GM12878 (cell line): ENCODE measurements at regions not wholly inside any gene's neighbourhood (a gene's known extent, or its start where the extent isn't known, plus 50 kb on each side); places are given as distances from the start of the nearest gene placed in this dataset.

Source experiments
- ATAC-seq: fragments of 200-7000 bp; cut with Tn5 transposase; 3 replicates; pipeline ENCODE4 v1.9.1; 2020; ENCODE audit warnings: mild to moderate bottlenecking, moderate library complexity
- BruUV-seq: library from RNA; stranded (reverse); fragments of 400-500 nt; replicated peaks from 2 replicates; lab custom pipeline; 2021; lab: Mats Ljungman, UMichigan
- CTCF ChIA-PET: fragments of 300-600 bp; sonication (Branson Sonifier 250); formaldehyde crosslinking; extraction: SDS; loops from one replicate; lab custom pipeline; 2021; ENCODE audit warnings: inconsistent platforms; lab: Yijun Ruan, JAX
- POLR2A ChIA-PET: fragments of 350-600 bp; formaldehyde crosslinking; extraction: SDS; loops from one replicate; lab custom pipeline; 2021; ENCODE audit warnings: inconsistent platforms; lab: Charles Lee
- RAD21 ChIA-PET: fragments of 300-600 bp; sonication (Branson Sonifier 250); formaldehyde crosslinking; loops from one replicate; lab custom pipeline; 2023; ENCODE audit warnings: antibody characterized with exemption; ENCODE audit not compliant: unreplicated experiment; lab: Charles Lee
- SMC1A ChIA-PET: fragments of 300-600 bp; sonication (Branson Sonifier 250); formaldehyde crosslinking; loops from one replicate; lab custom pipeline; 2023; ENCODE audit not compliant: unreplicated experiment, uncharacterized antibody; lab: Charles Lee
- DNase-seq: peaks from one replicate; pipeline ENCODE4 v3.0.0-alpha.2; 2011; ENCODE audit warnings: low read depth, low spot score
- FAIRE-seq: peaks from 3 replicates; lab custom pipeline; 2011; peaks lifted over from hg19 to GRCh38; lab: Jason Lieb, UNC
- H2AFZ ChIP-seq: 2 replicates; pipeline ENCODE4 v1.6.0; 2011; ENCODE audit warnings: low read depth, low read length, control low read depth; ENCODE audit not compliant: control insufficient read depth
- H3K27ac ChIP-seq: 2 replicates; pipeline ENCODE4 v1.5.1; 2011; ENCODE audit warnings: control low read depth; ENCODE audit not compliant: control insufficient read depth, insufficient read depth
- H3K27me3 ChIP-seq, 2 experiments: replicated peaks in 1 of 2; 2 replicates each; pipeline versions ENCODE4 v1.6.0 to v1.6.1; 2011; ENCODE audit warnings: low read length in 1 of 2; ENCODE audit not compliant: control insufficient read depth in 2 of 2, insufficient read depth in 2 of 2
- H3K36me3 ChIP-seq, 2 experiments: 2 replicates each; pipeline ENCODE4 v1.5.1; 2011; ENCODE audit warnings: low read length in 1 of 2; ENCODE audit not compliant: control insufficient read depth in 2 of 2, insufficient read depth in 2 of 2
- H3K4me1 ChIP-seq: 2 replicates; pipeline ENCODE4 v1.6.1; 2011; ENCODE audit warnings: mild to moderate bottlenecking, low read length, moderate library complexity, mixed read lengths; ENCODE audit not compliant: control insufficient read depth, insufficient read depth
- H3K4me2 ChIP-seq: 2 replicates; pipeline ENCODE4 v1.6.0; 2011; ENCODE audit warnings: control low read depth; ENCODE audit not compliant: control insufficient read depth, insufficient read depth
- H3K4me3 ChIP-seq: fragments of 200-600 bp; sonication (generic); 2 replicates; pipeline ENCODE4 v1.5.1; 2016
- H3K79me2 ChIP-seq: 2 replicates; pipeline ENCODE4 v1.6.0; 2011; ENCODE audit warnings: low read length; ENCODE audit not compliant: control insufficient read depth, insufficient read depth
- H3K9ac ChIP-seq: 2 replicates; pipeline ENCODE4 v1.8.0; 2011; ENCODE audit warnings: low read length, control low read depth, mixed read lengths; ENCODE audit not compliant: control insufficient read depth, insufficient read depth
- H3K9me3 ChIP-seq: replicated peaks from 3 replicates; pipeline ENCODE4 v1.5.1; 2011; ENCODE audit warnings: mild to moderate bottlenecking, low read length; ENCODE audit not compliant: control insufficient read depth, insufficient read depth
- H4K20me1 ChIP-seq: 2 replicates; pipeline ENCODE4 v1.6.0; 2011; ENCODE audit not compliant: control insufficient read depth, insufficient read depth
- ASH2L ChIP-seq: fragments of 300-600, 200-600 bp; sonication (generic); IDR thresholded peaks from 2 replicates; pipeline ENCODE4 v1.6.1; 2017; ENCODE audit warnings: low read depth, mild to moderate bottlenecking, borderline replicate concordance
- CUX1 ChIP-seq: IDR thresholded peaks from 2 replicates; pipeline ENCODE4 v1.6.1; 2012; ENCODE audit warnings: improper control_type of control experiment, low read depth, low read length; ENCODE audit not compliant: insufficient replicate concordance
- HDAC2 ChIP-seq: fragments of 200-600 bp; sonication (generic); IDR thresholded peaks from 2 replicates; pipeline ENCODE4 v1.6.1; 2017
- IKZF1 ChIP-seq: fragments of 450-650 bp; conservative IDR thresholded peaks from 2 replicates; pipeline ENCODE4 v1.6.1; 2017; ENCODE audit warnings: antibody characterized with exemption, mild to moderate bottlenecking
- IRF5 ChIP-seq: fragments of 450-650 bp; IDR thresholded peaks from 2 replicates; pipeline ENCODE4 v1.6.1; 2017; ENCODE audit warnings: borderline replicate concordance
- KDM1A ChIP-seq: fragments of 200-600 bp; sonication (generic); IDR thresholded peaks from 2 replicates; pipeline ENCODE4 v1.6.1; 2016; ENCODE audit warnings: borderline replicate concordance
- MYB ChIP-seq: fragments of 150-350 bp; IDR thresholded peaks from 2 replicates; pipeline ENCODE4 v1.6.1; 2014; ENCODE audit warnings: mild to moderate bottlenecking, low read depth, low read length, borderline replicate concordance
- NR2F1 ChIP-seq: fragments of 450-650 bp; conservative IDR thresholded peaks from 2 replicates; pipeline ENCODE4 v1.6.1; 2017; ENCODE audit warnings: mild to moderate bottlenecking
- RBBP5 ChIP-seq: fragments of 200-600 bp; sonication (generic); conservative IDR thresholded peaks from 2 replicates; pipeline ENCODE4 v1.6.1; 2016
- RELA ChIP-seq: fragments of 450-650 bp; IDR thresholded peaks from 2 replicates; pipeline ENCODE4 v1.8.0; 2014; ENCODE audit warnings: borderline replicate concordance; ENCODE audit not compliant: partially characterized antibody
- SREBF2 ChIP-seq: IDR thresholded peaks from 2 replicates; pipeline ENCODE4 v1.6.1; 2012; ENCODE audit warnings: mild to moderate bottlenecking, low read length
- USF1 ChIP-seq: IDR thresholded peaks from 2 replicates; pipeline ENCODE4 v1.6.1; 2011; ENCODE audit warnings: borderline replicate concordance, low read depth, mild to moderate bottlenecking, moderate library complexity, mixed read lengths, low read length; ENCODE audit not compliant: insufficient read depth; ENCODE audit errors: extremely low read length
- ZBTB40 ChIP-seq: fragments of 450-650 bp; IDR thresholded peaks from 2 replicates; pipeline ENCODE4 v1.6.1; 2016; ENCODE audit warnings: mild to moderate bottlenecking, moderate library complexity, borderline replicate concordance
- WGBS: methylation state at CpG from one replicate; pipeline ENCODE4 v1.1.6; 2016; ENCODE audit warnings: low lambda C conversion rate; ENCODE audit not compliant: insufficient replicate concordance, insufficient coverage; ENCODE audit errors: missing lambda C conversion rate; 5-methylcytosine and 5-hydroxymethylcytosine counted together
- in situ Hi-C: fragments of 300-500 bp; cut with MboI; formaldehyde crosslinking; loops from 9 replicates; pipeline ENCODE4 v1.14.3; 2018; ENCODE audit warnings: mixed read lengths
- intact Hi-C: fragments of 100-400 bp; cut with micrococcal nuclease; formaldehyde crosslinking; loops from one replicate; pipeline ENCODE4 v1.14.2; 2022; ENCODE audit not compliant: unreplicated experiment

DNA sequence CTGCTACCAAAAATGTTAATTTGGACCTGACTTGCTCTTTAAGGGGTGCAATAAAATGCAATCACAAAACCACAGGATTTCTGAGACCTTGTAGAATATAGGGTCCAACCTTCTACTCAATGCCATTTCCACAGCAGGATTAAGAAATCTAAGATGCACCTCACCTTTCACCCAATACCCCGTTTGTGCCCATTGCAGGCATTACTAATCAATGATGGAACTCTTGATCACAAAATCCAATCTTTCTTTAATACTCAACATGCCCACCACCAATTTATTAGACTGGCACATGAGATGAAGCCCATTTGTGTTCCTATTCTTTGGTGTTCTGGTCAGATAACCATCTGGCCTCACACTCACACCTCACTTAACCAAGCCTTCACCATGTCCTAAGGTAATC lies 117.2 kb upstream of the IGSF21 start (continued):
- TF ChIP-seq IRF5 (no peak), RELA (no peak), NR2F1 (no peak), KDM1A (no peak), SREBF2 (no peak), IKZF1 (no peak)

- no peaks in the 10 kb centered on the region for H3K4me1 ChIP-seq
- in situ Hi-C loops (no loop called here), intact Hi-C loops (no loop called here)
- SMC1A ChIA-PET, result no interaction called here
- H2AFZ ChIP-seq, result no peak overlapping the region
- FAIRE-seq (no peak), DNase-seq (no peak), ATAC-seq (no peak)
- no peak overlapping the region for H3K4me3 ChIP-seq
- H3K79me2 ChIP-seq, result no peaks in the 10 kb centered on the region
- H3K9me3 ChIP-seq, result no peaks in the 10 kb centered on the region
- POLR2A ChIA-PET, result no interaction called here
- CTCF ChIA-PET, result interaction anchor here (0.9 kb wide), 1 partner anchor 10 kb away, joined by 3 read pairs; no protein-coding TSS in a partner anchor
- RAD21 ChIA-PET, result no interaction called here
- H3K4me2 ChIP-seq, result no peak overlapping the region
- no peaks in the 10 kb centered on the region for H3K36me3 ChIP-seq
- no peak overlapping the region for H3K27ac ChIP-seq
- no peaks in the 10 kb centered on the region for H4K20me1 ChIP-seq
- no peaks in the 10 kb centered on the region for H3K27me3 ChIP-seq
- 43% methylated on average over 4 of the region's 4 CpGs for WGBS
- BruUV-seq, result no TSS peak
- no peak overlapping the region for H3K9ac ChIP-seq
- no peak for TF ChIP-seq USF1
- TF ChIP-seq ZBTB40, result no peak
- no peak for TF ChIP-seq IKZF1
- no peak for TF ChIP-seq RBBP5
- no peak for TF ChIP-seq ASH2L
- TF ChIP-seq CUX1, result no peak
- TF ChIP-seq MYB, result no peak
- TF ChIP-seq HDAC2, result no peak
Observed at GRCh38 chr1:17991996-17992395, 115.6 kb upstream of the IGSF21 start.
